GM18519 (cell line): ENCODE measurements at regions not wholly inside any gene's neighbourhood (a gene's known extent, or its start where the extent isn't known, plus 50 kb on each side); places are given as distances from the start of the nearest gene placed in this dataset.

Experiments used
- ATAC-seq: cut with Tn5 transposase; IDR thresholded peaks from one replicate; pipeline ENCODE4 v1.9.1; 2021; ENCODE audit warnings: mild to moderate bottlenecking, moderate library complexity; ENCODE audit not compliant: unreplicated experiment, low FRiP score

DNA sequence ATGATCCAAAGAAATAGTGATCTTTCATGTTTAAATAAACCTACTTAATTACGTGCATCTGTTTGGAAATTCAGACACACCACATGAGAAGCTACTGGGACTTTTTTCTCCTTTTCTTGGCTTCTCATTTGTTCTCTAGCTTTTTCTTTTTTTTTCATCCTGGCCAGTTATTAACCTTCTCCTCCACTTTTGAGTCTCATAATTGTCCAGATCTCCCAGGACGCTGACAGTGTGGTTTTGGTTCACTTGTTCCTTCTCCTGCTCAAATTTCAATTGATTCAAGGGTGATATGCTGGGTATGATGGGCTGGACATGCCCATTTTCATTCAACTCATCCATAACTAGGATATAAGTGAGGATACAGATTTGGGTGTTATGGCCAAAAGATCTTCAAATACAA, 152.3 kb downstream of the TM9SF2 start:
- no peak for ATAC-seq

DNA sequence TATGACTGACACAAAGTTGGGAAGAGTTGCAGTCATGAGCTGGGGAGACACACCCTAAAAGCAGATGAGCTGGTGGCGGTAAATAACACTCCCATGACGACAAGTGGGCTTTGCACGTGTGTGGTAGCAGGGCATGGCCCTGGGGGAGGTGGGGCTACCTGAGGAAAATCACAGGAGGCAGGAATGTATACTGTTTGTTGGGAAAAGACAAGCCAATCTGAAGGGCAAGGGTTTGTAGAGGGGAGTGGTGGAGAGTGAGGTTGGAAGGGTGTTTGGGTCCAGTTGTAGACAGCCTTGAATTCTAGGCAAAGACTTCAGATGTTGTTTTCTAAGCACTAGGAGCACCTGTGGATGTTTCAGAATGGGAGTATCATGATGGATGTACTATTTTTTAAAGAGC, 151.6 kb downstream of the TM9SF2 start:
- no peak for ATAC-seq

DNA sequence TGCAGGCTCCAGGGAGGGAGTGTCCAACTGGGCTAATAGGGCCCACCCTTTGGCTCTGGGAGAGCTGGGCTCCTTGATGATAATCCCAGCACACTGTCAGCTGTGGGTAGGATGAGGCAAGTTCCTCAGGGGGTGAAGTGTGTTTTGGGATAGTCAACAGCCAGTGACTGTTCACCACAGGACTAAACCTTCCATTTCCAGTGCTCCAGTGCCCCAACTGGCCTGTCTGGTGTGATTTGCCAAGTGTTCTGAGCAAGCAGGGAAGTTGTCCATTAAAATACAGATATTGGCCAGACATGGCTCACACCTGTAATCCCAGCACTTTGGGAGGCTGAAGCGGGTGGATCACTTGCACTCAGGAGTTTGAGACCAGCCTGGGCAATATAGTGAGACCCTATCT, 150.9 kb downstream of the TM9SF2 start:
- ATAC-seq: no peak

DNA sequence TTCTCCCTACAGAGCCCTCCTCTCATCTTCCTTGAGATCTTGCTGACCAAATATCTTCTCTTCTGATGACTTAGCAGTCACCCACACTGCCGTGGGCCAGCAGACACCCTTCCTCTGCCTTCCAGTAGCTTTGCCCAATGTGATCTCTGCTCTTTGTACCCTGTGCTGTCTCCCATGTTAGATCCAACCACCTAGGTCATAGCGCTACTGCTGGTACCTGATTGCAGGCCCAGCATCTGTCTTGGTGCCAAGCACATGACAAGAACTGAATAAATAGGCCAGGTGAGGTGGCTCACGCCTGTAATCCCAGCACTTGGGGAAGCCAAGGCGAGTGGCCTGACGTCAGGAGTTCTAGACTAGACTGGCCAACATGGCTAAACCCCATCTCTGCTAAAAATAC, 149.7 kb downstream of the TM9SF2 start:
- ATAC-seq: no peak

DNA sequence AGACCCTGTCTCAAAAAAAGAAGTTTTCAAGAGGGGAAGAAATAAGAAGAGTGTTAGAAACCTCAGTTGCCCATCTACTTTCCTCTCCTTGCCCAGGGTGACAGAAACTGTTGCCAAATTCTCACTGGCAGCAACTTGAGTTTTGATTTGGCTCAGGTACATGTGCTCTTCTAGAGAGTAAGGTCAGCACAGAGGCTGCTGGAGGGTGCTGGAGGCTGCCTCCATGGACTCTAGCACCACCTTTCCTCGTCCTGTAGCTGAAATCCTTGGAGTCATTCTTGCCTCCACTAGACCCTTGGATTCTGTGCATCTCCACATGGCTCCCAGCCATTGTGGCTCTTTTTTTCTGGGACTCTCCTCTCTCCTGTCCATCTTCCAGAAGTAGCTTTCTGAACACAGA, 149.1 kb downstream of the TM9SF2 start:
- no peak for ATAC-seq

DNA sequence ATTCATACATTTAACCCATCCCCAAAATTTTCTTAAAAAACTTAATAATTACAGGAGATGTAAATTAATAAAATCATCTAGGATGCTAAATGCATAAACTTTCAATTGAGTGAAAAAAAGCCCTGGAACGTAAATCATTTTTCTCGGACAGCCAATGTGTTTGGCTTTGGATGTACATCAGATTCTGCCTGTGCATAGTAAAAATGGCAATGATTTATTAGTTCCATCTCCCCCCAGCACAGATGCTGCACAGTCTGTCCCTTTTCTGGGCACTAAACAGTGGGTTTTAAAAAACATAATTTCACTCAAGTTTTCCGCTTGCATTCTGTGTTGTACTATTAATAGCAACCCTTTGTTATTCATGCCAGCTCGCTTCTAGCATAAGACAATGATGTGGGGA, 147.7 kb downstream of the TM9SF2 start:
- ATAC-seq: no peak

DNA sequence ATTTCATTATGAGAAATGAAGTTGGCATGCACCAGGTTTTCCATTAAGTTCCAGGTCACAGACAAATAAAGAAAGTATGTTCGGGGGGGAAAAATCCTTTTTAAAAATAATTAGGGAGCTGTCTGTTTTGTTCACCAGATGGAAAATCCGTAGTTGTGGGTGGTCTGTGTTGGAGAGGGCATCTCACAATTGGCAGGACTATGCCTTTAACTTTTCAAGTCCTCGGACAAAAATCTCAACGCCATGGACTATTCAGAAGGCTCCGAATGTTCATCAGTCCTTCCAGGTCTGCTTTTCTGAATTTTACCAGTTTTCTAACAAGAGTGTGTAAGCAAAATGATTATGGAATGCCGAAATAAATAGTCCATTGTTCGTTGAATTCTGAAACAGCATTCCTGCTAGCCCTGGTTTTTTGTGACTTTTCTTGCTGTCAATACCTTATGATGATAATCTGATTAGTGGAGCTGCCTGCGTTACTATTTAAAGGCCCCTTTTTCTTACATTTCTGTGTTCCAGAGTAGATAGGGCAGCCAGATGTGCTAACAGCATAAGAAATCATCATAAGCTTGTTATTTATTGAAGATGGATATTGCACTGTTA, 146.9 kb downstream of the TM9SF2 start:
- ATAC-seq: no peak

DNA sequence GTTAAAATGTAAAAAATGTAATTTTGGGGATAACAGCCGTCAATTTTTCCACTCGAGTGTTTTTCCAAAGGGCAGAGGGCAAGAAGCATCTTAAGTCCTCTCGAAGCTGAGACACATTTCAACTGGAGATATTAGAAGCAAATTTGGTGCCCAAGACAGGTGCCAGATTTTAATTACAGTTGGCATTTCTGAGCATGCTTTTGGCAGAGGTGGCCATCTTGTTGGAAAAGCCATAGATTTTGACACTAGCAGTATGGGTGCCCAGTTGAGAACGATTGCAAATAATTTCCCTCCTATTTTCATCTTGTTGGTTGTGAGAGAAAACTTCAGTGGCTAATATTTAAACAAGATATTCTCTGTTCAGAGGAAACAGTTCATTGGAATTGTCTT, 146.3 kb downstream of the TM9SF2 start:
- ATAC-seq: no peak

DNA sequence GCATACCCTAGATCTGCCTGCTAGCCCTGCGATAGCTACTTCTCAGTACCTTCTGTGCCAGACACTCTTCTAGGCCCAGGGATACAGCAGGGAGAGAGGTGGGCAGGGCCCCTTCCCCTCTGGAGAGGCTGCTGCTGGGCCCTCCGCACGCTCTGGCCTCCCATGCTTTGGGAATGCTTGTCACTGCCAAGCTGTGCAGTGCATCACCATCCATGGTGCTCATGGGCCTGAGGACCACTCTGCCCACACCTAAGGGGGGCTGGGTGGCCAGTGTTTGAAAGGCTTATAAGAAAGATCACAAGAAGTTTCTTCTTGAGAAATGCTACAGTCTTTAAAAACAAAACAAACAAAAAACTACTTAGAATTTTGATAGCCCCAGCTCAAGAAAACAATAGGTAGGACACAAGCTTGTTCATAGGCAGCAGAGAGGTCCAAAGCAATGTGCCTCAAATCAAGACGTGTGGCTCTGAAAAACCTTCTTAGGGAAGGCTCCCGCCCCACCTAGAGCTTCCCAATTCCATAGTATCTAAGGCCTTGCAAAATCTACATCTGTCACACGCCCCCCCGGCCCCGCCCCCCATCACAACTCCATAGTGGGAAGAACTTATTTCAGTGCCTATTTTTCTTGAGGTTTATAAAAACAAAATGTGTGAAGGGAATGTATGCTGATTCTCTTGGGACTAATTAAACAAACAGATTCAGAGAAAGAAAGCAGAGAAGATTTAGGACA, 145.8 kb downstream of the TM9SF2 start:
- no peak for ATAC-seq

DNA sequence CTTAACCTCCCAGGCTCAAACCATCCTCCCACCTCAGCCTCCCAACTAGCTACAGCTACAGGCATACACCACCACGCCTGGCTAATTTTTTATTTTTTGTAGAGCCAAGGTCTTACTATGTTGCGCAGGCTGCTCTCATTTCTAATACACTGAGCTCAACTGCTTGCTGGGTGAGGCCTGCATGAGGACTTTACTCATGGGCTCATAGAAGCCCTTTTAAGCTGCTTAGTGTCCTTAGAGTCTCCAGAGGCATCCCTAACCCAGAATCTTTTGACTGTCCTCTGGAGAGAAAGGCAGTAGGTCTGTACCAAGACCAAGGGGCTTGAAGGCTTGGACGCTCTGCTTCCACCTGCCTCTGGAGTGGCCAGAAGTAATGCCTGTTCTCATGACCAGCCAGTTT, 141.6 kb downstream of the TM9SF2 start:
- no peak for ATAC-seq

DNA sequence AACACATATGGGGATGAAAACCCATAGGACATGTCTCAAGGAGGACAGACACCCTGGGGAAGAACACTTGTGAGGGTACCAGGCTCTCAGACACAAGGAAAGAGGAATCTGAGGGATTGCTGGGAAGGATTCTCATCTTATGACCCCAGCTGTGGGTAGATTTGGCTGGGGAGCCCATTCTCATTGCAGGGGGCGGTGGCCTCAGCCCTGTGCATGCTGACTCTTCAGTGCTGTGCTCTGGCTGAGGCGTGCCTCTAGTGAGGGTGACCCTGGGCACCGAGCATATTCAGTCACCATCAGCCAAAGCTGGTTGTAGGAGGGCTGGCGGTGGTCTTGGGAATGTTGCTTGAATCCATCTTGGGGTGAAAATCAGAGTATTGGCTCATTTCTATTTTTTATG, 140.7 kb downstream of the TM9SF2 start:
- ATAC-seq: no peak

DNA sequence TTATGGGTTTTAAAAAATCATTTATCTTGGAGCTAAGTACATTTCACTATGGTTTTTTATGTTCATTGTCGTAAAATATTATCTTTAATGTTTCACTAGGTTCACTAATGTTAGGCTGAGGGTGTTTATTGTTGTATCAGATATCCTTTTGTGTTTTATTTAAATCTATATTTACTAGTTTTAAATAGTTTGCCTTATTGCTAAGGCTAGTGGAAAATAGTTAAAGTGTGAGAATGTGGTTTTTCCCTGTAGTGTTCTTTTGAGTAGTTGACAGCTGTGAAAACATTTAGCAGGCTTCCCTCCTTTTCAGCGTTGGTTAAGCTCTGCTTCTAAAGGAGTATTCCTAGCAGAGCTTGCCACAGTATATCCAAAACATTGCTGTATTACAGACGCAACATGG, 139.0 kb downstream of the TM9SF2 start:
- no peak for ATAC-seq

DNA sequence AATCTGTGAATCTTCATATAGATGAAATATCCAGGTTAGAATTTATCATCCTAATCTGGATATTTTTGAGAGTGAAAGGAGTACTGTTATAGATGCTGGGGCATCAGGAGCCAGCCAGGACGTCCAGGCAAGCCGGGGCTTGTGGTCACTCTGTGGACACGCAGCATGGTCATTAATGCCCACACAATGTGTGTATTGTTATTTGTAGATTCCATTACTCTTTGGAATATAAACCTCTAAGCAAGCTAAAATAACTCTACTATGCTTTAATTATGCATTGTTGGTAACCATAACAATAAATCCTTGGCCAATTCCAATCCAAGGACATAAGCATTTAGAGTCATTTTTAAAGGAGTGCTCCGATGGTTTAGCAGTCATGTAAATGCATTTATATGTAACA, 137.9 kb downstream of the TM9SF2 start:
- no peak for ATAC-seq

DNA sequence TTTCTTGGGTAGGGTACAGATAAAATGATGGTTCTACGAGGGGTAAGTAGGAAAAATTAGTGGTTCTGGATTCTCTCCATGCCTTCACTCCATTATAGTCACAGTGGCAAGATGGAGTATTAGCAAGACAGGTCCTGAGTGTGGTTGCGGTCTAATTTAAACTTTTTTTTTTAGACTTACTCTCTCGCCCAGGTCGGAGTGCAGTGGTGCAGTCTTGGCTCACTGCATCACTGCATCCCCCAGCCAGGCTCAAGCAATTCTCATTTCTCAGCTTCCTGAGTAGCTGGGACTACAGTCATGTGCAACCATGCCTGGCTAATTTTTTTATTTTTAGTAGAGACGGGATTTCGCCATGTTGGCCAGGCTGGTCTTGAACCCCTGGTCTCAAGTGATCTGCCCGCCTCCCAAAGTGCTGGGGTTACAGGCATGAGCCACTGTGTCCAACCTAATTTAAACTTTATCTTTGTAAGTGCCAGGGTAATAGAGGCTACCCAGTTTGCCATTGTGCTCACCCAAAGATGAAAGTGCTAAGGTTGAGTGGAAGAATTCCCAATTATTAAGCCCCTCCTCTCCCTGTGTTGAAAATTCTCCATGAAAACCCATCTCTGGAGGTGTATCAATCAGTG, 135.6 kb downstream of the TM9SF2 start:
- ATAC-seq: peak; percentile 94

DNA sequence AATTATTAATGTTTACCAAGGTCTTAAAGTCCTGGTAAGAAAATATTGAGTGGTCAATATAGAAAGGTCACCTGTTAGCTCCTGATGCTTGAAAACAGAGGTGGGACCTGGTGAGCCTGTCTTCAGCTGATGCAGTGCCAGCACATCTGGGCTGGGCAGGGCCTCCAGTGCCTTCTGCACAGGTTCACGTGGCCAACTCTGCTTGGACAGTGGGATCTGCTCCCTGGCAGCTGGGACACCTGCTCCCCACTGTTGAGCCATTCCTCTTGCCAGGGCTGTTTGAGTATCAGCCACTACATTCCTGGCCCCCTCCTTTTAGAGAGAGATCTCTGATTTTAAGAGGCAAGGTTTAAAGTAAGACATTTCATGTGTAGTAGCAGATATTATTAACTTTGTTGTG, 135.0 kb downstream of the TM9SF2 start:
- no peak for ATAC-seq

DNA sequence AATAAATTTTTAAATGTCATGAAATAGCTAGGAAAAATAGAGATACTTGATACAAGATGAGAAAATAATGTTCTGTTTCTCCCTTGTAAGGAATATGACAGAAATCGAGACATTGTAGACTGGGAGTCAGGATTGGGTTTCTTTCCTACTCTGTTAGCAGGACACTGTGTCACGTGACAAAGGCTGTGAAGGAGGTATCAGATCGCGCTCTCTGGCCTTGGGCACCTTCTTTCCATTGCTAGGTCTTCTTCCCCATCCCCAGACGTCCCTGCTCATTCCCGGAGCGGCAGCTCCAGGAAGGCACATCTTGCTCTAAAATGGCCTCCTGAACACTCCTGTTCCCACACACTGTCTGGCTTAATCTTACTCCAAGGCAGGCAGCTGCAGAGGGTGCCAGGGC, 133.4 kb downstream of the TM9SF2 start:
- no peak for ATAC-seq

DNA sequence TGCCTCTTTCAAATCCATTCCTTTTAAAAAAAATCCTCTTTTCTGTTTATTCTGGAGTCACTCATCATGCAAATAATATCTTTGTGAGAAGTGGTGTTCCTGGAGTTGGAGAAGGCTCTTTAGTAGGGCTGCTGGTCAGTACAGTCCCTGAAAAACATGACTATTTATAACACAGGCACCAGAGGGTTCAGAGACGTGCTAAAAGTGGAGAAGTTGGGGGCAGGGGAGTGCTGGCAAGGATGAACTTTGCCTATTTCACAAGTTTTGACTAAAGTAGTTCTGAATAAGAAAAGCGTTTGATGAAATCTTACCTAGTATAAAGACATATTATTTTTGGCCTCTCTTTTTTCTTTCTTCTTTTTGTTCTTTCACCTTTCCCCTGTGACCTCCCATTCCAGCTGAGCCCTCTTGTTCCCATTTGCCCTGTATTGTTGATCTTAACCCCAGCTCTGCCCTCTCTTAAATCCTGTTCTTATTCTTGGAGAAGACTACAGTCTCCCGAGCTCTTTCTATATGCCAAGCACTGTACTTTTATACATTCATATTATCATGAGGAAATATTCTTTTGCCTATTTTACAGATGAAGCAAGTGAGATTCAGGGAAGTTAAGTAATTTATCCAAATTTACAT, 129.1 kb downstream of the TM9SF2 start:
- ATAC-seq: no peak

DNA sequence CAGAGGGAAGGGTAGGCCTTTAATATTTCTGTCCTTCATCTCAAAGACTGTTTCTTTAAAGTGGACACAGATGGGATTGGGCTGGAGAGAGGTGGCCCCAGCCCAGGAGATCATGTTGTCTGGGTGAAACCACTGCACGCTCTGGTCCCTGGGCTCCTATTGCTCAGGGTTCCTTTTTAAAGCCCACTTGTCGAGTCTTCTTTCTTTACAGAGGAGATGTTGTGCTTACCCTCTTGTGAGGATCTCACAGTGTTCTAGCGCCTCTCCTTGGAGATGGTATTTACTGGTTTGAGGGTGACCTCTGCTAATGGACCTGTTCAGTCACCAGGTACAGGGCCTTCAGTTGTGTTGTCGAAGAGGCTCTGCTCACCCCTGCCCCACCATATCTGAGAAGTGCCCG, 128.4 kb downstream of the TM9SF2 start:
- no peak for ATAC-seq

DNA sequence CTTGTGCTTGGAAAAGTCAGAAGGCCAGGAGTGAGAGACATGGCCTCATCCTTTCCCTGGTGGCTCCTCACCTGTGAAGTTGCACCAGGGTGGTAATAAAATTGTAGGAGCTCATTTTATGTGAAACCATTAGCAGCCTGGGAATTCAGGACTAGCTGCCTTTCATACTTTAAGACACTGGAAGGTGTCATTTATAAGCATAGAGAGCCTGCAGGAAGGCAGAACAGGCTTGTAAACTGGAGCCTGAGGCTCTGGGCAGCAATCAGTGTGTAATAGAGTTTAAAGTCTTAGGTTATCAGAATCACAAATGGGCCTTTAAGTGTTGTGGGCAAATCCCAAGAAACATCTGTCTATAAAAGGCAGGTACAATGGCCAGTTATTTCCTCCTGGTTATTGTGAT, 127.2 kb downstream of the TM9SF2 start:
- ATAC-seq: no peak

DNA sequence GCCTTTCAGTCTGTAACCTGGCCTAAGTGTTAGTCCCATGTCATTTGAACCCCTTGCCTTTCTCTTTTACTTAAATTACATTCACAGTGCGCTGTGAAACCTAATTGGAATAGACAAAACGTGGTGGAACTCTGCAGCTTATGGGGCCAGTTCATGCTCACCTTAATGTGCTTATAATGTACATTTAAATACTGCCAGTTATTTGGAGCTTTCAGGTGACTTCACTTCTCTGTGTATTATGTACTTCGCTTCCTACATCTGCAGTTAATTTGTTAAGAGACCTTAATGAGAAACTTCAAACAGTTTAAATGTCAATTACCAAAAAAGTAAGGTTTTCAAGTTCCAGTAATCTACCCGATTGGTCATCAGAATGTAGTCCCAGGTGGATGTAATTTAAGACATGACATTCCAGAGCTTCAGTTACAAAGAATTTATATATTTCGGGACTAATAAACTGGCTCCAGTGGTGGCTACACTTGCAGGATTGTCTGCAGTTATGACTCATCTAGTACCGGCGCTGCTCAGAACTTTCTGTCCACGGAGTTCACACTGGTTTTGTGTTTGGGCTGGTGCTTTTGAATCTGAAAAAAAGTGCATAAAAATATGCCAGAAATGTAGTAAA, 125.3 kb downstream of the TM9SF2 start:
- no peak for ATAC-seq

DNA sequence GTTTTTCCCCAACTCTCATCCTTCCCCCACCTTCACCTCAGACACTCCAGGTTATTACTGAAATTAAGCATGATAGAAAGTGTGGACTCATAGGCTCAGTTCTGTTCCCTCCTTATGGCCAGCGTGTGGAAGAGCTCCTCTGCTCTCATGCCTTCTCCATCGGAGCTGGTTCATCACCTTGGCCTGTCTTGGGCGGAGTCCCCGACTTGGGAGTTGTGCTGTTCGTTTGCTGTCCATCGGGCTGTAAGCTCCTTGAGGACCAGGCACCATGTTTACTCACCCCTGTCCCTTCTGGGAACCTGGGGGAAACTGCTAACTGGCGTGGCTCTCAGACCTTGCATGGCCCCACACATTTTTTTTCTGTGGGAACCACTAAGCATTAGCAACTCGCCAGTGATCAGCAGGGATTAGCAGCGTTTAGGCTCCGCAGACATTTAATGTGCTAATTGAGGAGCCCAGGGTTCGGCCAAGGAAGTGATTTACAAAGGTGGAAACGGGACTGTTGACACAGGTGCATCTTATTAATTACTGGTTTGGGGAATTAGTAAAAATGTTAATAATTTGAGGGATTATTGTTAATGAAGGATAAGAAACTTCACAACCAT, 123.8 kb downstream of the TM9SF2 start:
- ATAC-seq: no peak
